Epithelial cell of prostate (primary cell): ENCODE measurements at regions not wholly inside any gene's neighbourhood (a gene's known extent, or its start where the extent isn't known, plus 50 kb on each side); places are given as distances from the start of the nearest gene placed in this dataset.
"Not testable (repeated sequence)": the region's sequence is repeated elsewhere in the genome, so short reads cannot be mapped to it uniquely, and the experiment has no call there.

Experiments used
- DNase-seq: peaks from one replicate; pipeline ENCODE4 v3.0.0-alpha.2; 2011; ENCODE audit warnings: low read depth, low spot score
- H3K27ac ChIP-seq: fragments of 450-650 bp; 2 replicates; pipeline ENCODE4 v1.5.1; 2017; ENCODE audit warnings: mild to moderate bottlenecking

GRCh38 chr2:192555740-192556139, 361.0 kb upstream of the TMEFF2 start:
- no peak for DNase-seq
- no peak overlapping the region for H3K27ac ChIP-seq

- DNase-seq: no peak
- no peak overlapping the region for H3K27ac ChIP-seq
Observed at GRCh38 chr2:192551760-192552159, 357.0 kb upstream of the TMEFF2 start.

- peak overlapping the region; percentile 81 for H3K27ac ChIP-seq
- DNase-seq: peak; percentile 18
Observed at GRCh38 chr2:192546565-192546964, 351.8 kb upstream of the TMEFF2 start.

GRCh38 chr2:192544371-192544955, 349.7 kb upstream of the TMEFF2 start:
- peak; percentile 40 for DNase-seq
- H3K27ac ChIP-seq: peak overlapping the region; percentile 81

- DNase-seq, H3K27ac ChIP-seq: not testable (repeated sequence)
Observed at GRCh38 chr2:192542148-192543066, 347.7 kb upstream of the TMEFF2 start.

GRCh38 chr2:192539306-192539705, 344.6 kb upstream of the TMEFF2 start:
- no peak overlapping the region for H3K27ac ChIP-seq
- DNase-seq: no peak

GRCh38 chr2:192536922-192537624, 342.3 kb upstream of the TMEFF2 start:
- H3K27ac ChIP-seq: no peak overlapping the region
- no peak for DNase-seq

GRCh38 chr2:192535956-192536921, 341.5 kb upstream of the TMEFF2 start:
- no peak for DNase-seq

GRCh38 chr2:192534072-192534471, 339.3 kb upstream of the TMEFF2 start:
- DNase-seq: no peak

More at GRCh38 chr2:192535956-192536921, 341.5 kb upstream of the TMEFF2 start:
- H3K27ac ChIP-seq: no peak overlapping the region

GRCh38 chr2:192524642-192525251, 330.0 kb upstream of the TMEFF2 start:
- DNase-seq, H3K27ac ChIP-seq: not testable (repeated sequence)

More at GRCh38 chr2:192534072-192534471, 339.3 kb upstream of the TMEFF2 start:
- H3K27ac ChIP-seq: no peak overlapping the region

- not testable (repeated sequence) for H3K27ac ChIP-seq, DNase-seq
Observed at GRCh38 chr2:192524214-192524613, 329.5 kb upstream of the TMEFF2 start.

- no peak for DNase-seq
Observed at GRCh38 chr2:192515937-192516336, 321.2 kb upstream of the TMEFF2 start.

GRCh38 chr2:192513575-192513974, 318.8 kb upstream of the TMEFF2 start:
- DNase-seq: no peak

More at GRCh38 chr2:192515937-192516336, 321.2 kb upstream of the TMEFF2 start:
- no peak overlapping the region for H3K27ac ChIP-seq

GRCh38 chr2:192507836-192508450, 313.2 kb upstream of the TMEFF2 start:
- H3K27ac ChIP-seq: not testable (repeated sequence)

More at GRCh38 chr2:192513575-192513974, 318.8 kb upstream of the TMEFF2 start:
- no peak overlapping the region for H3K27ac ChIP-seq

GRCh38 chr2:192500550-192501200, 305.9 kb upstream of the TMEFF2 start:
- peak overlapping the region; percentile 45 for H3K27ac ChIP-seq
- peak; percentile 97 for DNase-seq

More at GRCh38 chr2:192507836-192508450, 313.2 kb upstream of the TMEFF2 start:
- not testable (repeated sequence) for DNase-seq

GRCh38 chr2:192499476-192499875, 304.7 kb upstream of the TMEFF2 start:
- no peak overlapping the region for H3K27ac ChIP-seq
- peak; percentile 5 for DNase-seq

- H3K27ac ChIP-seq: no peak overlapping the region
- DNase-seq: no peak
Observed at GRCh38 chr2:192498747-192499146, 304.0 kb upstream of the TMEFF2 start.

GRCh38 chr2:192488158-192488557, 293.4 kb upstream of the TMEFF2 start:
- DNase-seq, H3K27ac ChIP-seq: not testable (repeated sequence)
